ENCODE measurements at regions not wholly inside any gene's neighbourhood (a gene's known extent, or its start where the extent isn't known, plus 50 kb on each side); places are given as distances from the start of the nearest gene placed in this dataset.
"Not testable (repeated sequence)": the region's sequence is repeated elsewhere in the genome, so short reads cannot be mapped to it uniquely, and the experiment has no call there.

DNA sequence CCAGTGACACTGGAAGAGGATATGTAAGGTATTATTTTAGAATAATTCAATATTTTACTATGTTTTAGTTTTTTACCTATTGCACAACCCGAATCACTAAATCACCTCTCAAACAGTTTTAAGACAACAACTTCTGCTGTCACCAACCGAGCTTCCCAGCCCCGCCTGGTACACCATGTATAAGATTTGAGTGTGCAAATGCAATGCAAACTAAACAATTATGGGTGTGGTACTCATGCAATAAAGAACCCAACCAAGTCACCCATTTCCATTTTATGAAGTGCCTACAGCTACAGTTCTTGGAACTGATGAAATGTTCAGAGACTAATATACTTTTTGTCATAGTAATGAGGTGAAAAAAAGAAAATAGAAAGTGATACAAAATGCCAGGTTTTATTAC lies 256.2 kb downstream of the TAFA4 start:
- no peaks in the 10 kb centered on the region for H3K36me3 ChIP-seq (ENCODE audit: control insufficient read depth, insufficient read depth, low read length)
- H3K27ac ChIP-seq (ENCODE audit: low read length) = no peak overlapping the region
- no CpG with 5 or more reads among the region's 3 CpGs for WGBS (ENCODE audit: insufficient coverage, insufficient read length)
- no peaks in the 10 kb centered on the region for H3K4me1 ChIP-seq (ENCODE audit: control insufficient read depth, insufficient read depth, low read length)
- no peaks in the 10 kb centered on the region for H3K9me3 ChIP-seq (ENCODE audit: control insufficient read depth, insufficient read depth, low read length)
- DNase-seq (ENCODE audit: low read depth, low spot score) = no peak
- no peaks in the 10 kb centered on the region for H3K27me3 ChIP-seq (ENCODE audit: control insufficient read depth, insufficient read depth, low read length)
- no peak overlapping the region for H3K4me3 ChIP-seq (ENCODE audit: low read length)

DNA sequence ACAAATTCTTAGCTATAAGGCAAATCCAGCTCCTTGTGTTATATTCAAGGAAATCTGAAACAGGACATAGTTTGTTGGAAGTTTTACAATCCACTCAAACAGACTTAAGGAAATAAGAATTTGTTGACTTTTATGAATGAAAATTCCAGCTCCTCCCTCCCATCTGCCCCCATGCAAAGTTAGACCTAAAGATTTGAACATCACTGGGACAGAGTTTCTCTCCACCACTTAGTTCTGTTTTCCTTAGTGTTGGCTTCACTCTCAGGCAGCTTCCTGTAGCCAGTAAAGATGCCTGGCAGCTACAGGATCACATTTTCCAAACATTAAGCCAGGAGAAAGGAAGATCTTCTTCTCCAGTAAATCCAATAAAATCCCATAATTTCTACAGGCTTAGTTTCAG lies 265.0 kb downstream of the TAFA4 start:
- no peaks in the 10 kb centered on the region for H3K27me3 ChIP-seq (ENCODE audit: control insufficient read depth, insufficient read depth, low read length)
- DNase-seq (ENCODE audit: low read depth, low spot score) = no peak
- H3K9me3 ChIP-seq (ENCODE audit: control insufficient read depth, insufficient read depth, low read length) = no peaks in the 10 kb centered on the region
- no peaks in the 10 kb centered on the region for H3K36me3 ChIP-seq (ENCODE audit: control insufficient read depth, insufficient read depth, low read length)
- H3K27ac ChIP-seq (ENCODE audit: low read length) = no peak overlapping the region
- peaks cover 6% of the 10 kb centered on the region; the same call in 1 of the 2 replicates for H3K4me1 ChIP-seq (ENCODE audit: control insufficient read depth, insufficient read depth, low read length)
- H3K4me3 ChIP-seq (ENCODE audit: low read length) = no peak overlapping the region

DNA sequence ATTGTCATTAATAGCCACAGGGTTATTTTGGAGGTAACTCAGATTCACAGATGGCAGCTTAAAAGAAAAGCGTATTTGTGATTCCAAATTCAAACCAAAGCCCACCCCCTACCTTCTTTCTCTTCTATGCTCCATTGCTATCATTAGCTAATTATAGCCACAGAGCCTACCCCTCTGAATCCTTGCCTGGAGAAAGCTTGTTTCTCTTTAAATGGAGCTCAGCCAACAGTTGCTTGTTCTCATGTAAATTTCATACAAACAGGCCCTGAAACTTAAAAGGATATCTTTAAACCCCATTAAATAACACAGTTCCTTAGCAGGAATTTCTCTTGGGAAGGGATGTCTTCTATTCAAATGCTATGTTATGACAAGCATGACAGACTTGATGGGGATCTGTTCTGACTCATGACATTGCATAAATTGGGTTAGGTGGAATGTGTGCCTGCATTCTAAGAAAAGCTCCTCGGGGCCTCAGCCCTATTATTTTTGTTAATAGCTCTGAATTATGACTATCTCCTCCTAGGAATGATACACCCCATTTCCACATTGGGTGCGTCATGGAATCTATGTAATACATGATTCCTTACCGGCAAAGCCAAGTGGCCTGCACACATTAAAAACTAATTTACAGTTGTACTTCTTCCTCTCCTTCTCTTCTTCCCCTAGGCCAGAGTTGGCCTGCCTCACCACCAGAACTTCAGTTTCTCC lies 265.8 kb downstream of the TAFA4 start:
- WGBS (ENCODE audit: insufficient coverage, insufficient read length) = no CpG with 5 or more reads among the region's 4 CpGs
- H3K9me3 ChIP-seq (ENCODE audit: control insufficient read depth, insufficient read depth, low read length) = no peaks in the 10 kb centered on the region
- no peak overlapping the region for H3K27ac ChIP-seq (ENCODE audit: low read length)
- no peak for DNase-seq (ENCODE audit: low read depth, low spot score)
- no peaks in the 10 kb centered on the region for H3K36me3 ChIP-seq (ENCODE audit: control insufficient read depth, insufficient read depth, low read length)
- peaks cover 6% of the 10 kb centered on the region; the same call in 1 of the 2 replicates for H3K4me1 ChIP-seq (ENCODE audit: control insufficient read depth, insufficient read depth, low read length)
- no peaks in the 10 kb centered on the region for H3K27me3 ChIP-seq (ENCODE audit: control insufficient read depth, insufficient read depth, low read length)
- no peak overlapping the region for H3K4me3 ChIP-seq (ENCODE audit: low read length)

DNA sequence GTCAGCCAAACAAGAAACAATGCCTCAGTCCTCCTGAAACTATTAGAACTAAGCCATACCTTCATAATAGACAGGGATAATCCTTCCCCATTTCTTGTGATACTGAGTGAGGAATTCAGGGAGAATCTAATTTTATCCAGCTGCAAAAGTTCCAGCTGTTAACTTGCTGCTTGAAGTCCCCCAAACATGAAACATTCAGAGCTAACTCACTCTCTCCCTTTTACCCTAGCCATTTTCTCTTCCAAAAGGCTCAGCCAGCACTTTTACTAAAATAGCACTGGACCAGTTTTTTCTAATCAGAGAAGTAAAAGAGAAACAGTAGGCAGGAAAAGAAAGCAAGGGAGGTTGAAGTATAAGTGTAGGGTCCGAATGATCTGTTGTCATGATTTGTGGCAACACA lies 268.1 kb downstream of the TAFA4 start:
- Histone ChIP-seq H3K36me3 (ENCODE audit: control insufficient read depth, insufficient read depth, low read length) (no peaks in the 10 kb centered on the region), H3K9me3 (ENCODE audit: control insufficient read depth, insufficient read depth, low read length) (no peaks in the 10 kb centered on the region), H3K4me3 (ENCODE audit: low read length) (no peak overlapping the region), H3K27ac (ENCODE audit: low read length) (no peak overlapping the region), H3K27me3 (ENCODE audit: control insufficient read depth, insufficient read depth, low read length) (no peaks in the 10 kb centered on the region), H3K4me1 (ENCODE audit: control insufficient read depth, insufficient read depth, low read length) (peaks cover 6% of the 10 kb centered on the region; the same call in 1 of the 2 replicates)
- WGBS (ENCODE audit: insufficient coverage, insufficient read length) = no CpG with 5 or more reads among the region's 1 CpG
- DNase-seq (ENCODE audit: low read depth, low spot score) = no peak

DNA sequence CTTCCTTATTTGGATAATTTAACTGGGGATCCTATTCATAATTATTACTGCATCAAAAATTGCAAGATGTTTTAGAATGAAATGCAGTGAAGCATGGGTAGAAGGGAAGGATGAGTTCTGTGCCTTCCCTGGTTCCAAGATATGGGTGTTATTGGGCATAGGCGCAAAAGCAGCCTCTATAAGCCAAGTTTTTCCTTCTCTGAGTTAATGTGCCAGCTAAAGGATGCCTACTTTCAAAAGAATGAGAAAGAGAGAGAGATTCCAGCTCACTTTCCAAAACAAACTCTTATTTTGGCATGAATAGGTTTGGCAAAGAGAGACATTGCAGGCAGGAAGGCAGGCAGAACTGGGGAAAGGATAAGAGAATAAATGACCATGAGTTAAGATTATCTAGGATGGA lies 270.2 kb downstream of the TAFA4 start:
- H3K27ac ChIP-seq (ENCODE audit: low read length) = no peak overlapping the region
- H3K27me3 ChIP-seq (ENCODE audit: control insufficient read depth, insufficient read depth, low read length) = no peaks in the 10 kb centered on the region
- no peaks in the 10 kb centered on the region for H3K36me3 ChIP-seq (ENCODE audit: control insufficient read depth, insufficient read depth, low read length)
- peaks cover 4% of the 10 kb centered on the region; the same call in 1 of the 2 replicates for H3K4me1 ChIP-seq (ENCODE audit: control insufficient read depth, insufficient read depth, low read length)
- no CpG with 5 or more reads among the region's 1 CpG for WGBS (ENCODE audit: insufficient coverage, insufficient read length)
- DNase-seq (ENCODE audit: low read depth, low spot score) = no peak
- no peaks in the 10 kb centered on the region for H3K9me3 ChIP-seq (ENCODE audit: control insufficient read depth, insufficient read depth, low read length)
- H3K4me3 ChIP-seq (ENCODE audit: low read length) = no peak overlapping the region

DNA sequence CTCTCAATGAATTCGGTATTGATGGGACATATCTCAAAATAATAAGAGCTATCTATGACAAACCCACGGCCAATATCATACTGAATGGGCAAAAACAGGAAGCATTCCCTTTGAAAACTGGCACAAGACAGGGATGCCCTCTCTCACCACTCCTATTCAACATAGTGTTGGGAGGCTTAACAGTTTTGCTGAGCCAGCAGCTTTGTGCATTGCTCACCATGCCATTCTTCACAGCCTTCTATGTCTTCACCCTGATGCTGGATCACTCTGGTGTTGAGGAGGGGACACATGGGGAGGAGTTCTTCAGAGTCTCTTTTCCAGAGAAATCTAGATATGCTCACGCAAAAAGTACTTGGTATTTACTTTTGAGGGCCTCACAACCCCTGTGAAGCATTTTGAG lies 281.7 kb downstream of the TAFA4 start:
- H3K4me3 ChIP-seq (ENCODE audit: low read length); DNase-seq (ENCODE audit: low read depth, low spot score); H3K4me1 ChIP-seq (ENCODE audit: control insufficient read depth, insufficient read depth, low read length); H3K9me3 ChIP-seq (ENCODE audit: control insufficient read depth, insufficient read depth, low read length); H3K27me3 ChIP-seq (ENCODE audit: control insufficient read depth, insufficient read depth, low read length); H3K27ac ChIP-seq (ENCODE audit: low read length); H3K36me3 ChIP-seq (ENCODE audit: control insufficient read depth, insufficient read depth, low read length): not testable (repeated sequence)
- no CpG with 5 or more reads among the region's 3 CpGs for WGBS (ENCODE audit: insufficient coverage, insufficient read length)

DNA sequence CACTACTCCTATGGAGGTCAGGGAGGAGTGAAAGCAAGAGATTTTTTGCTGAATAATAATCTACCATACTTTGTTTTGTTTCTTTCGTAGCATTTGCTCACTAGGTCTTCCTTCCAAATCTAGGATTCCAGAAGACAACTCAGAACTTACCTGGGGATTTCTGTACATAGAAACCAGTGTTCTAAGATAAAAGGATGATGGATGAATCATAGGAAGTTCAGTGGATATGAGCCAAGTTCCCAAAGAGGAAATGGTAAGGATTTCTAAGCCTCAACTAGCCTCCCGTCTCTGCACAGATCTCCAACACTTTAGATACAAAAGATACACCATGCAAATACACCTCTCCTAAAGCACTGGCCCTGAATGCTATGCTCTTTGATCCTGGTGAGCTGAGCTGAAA lies 283.9 kb downstream of the TAFA4 start:
- Histone ChIP-seq H3K4me1 (ENCODE audit: control insufficient read depth, insufficient read depth, low read length) (no peaks in the 10 kb centered on the region), H3K27ac (ENCODE audit: low read length) (no peak overlapping the region), H3K4me3 (ENCODE audit: low read length) (no peak overlapping the region), H3K9me3 (ENCODE audit: control insufficient read depth, insufficient read depth, low read length) (no peaks in the 10 kb centered on the region), H3K27me3 (ENCODE audit: control insufficient read depth, insufficient read depth, low read length) (no peaks in the 10 kb centered on the region), H3K36me3 (ENCODE audit: control insufficient read depth, insufficient read depth, low read length) (no peaks in the 10 kb centered on the region)
- DNase-seq (ENCODE audit: low read depth, low spot score) = no peak
- WGBS (ENCODE audit: insufficient coverage, insufficient read length) = no CpG with 5 or more reads among the region's 2 CpGs

DNA sequence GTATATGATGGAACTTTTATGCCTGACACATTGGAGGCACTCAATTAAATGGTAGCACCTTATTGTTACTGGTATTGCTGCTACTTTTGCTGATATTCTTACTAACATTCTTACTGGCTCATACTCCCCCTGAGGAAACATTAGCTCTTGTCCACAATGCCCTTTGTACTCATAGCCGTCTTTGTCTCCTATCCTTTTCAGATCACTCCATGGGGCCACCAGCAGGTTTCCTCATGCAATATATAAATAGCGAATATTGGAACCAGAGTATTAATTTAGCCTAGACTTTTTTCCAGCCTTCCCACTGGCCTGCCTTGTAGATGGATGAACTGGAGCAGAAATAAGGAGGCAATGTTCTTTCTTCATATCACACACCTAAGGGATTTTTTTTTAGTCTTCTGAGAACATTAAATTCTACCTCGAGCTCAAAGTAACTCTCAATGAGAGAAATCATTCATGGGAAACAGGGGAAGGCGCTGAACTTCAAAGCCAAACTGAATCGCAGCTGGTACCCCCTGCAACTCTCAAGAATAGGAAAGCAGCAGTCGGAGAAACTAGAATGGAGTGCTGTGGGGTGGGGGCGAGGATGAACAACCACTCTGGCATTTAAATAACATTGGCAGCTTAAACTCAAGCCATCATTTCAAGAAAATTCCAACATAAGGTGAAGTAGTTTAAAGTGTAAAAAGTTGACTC lies 300.3 kb downstream of the TAFA4 start:
- Histone ChIP-seq H3K27ac (ENCODE audit: low read length) (no peak overlapping the region), H3K4me3 (ENCODE audit: low read length) (no peak overlapping the region), H3K27me3 (ENCODE audit: control insufficient read depth, insufficient read depth, low read length) (no peaks in the 10 kb centered on the region), H3K36me3 (ENCODE audit: control insufficient read depth, insufficient read depth, low read length) (no peaks in the 10 kb centered on the region; the same call in 1 of the 2 replicates), H3K4me1 (ENCODE audit: control insufficient read depth, insufficient read depth, low read length) (peaks cover 3% of the 10 kb centered on the region; the same call in 1 of the 2 replicates), H3K9me3 (ENCODE audit: control insufficient read depth, insufficient read depth, low read length) (no peaks in the 10 kb centered on the region)
- peak; percentile 45 for DNase-seq (ENCODE audit: low read depth, low spot score)
- WGBS (ENCODE audit: insufficient coverage, insufficient read length) = no CpG with 5 or more reads among the region's 7 CpGs

DNA sequence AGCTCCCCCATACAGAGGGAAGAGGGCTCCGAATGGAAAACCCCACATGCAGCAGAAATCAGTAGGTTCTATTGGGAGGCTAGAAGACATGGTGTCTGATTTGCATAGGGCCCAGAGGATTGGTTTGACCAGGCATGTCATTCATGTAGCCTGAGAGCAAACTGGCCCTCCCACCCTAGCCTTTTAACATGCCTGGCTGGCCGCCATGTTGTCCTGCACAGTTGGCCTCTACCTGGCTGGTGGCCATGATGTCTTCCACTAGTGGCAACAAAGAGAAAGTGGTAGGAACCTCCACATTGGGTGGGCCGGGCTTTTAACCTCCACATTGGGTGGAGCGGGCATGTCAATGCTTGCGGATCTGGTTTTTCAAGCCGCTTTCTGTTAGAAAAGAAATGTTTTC lies 312.1 kb downstream of the TAFA4 start:
- H3K4me3 ChIP-seq (ENCODE audit: low read length) = no peak overlapping the region
- no peak overlapping the region for H3K27ac ChIP-seq (ENCODE audit: low read length)
- DNase-seq (ENCODE audit: low read depth, low spot score) = no peak
- H3K4me1 ChIP-seq (ENCODE audit: control insufficient read depth, insufficient read depth, low read length) = no peaks in the 10 kb centered on the region
- no CpG with 5 or more reads among the region's 6 CpGs for WGBS (ENCODE audit: insufficient coverage, insufficient read length)
- H3K36me3 ChIP-seq (ENCODE audit: control insufficient read depth, insufficient read depth, low read length) = no peaks in the 10 kb centered on the region
- no peaks in the 10 kb centered on the region for H3K9me3 ChIP-seq (ENCODE audit: control insufficient read depth, insufficient read depth, low read length)
- H3K27me3 ChIP-seq (ENCODE audit: control insufficient read depth, insufficient read depth, low read length) = no peaks in the 10 kb centered on the region

DNA sequence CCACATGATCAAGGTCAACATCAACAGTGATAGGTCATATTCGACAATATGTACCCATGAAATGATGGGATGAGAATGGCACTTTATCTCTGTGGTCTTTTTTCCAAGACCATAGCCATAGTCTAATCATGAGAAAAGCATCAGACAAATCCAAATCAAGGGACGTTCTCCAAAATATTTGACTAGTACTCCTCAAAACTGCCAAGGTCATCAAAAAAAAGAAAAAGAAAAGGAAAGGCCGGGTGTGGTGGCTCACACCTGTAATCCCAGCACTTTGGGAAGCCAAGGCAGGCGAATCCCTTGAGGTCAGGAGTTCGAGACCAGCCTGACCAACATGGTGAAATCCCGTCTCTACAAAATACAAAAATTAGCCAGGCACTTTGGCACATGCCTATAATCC lies 318.3 kb downstream of the TAFA4 start:
- Histone ChIP-seq H3K4me1 (ENCODE audit: control insufficient read depth, insufficient read depth, low read length) (no peaks in the 10 kb centered on the region), H3K27me3 (ENCODE audit: control insufficient read depth, insufficient read depth, low read length) (no peaks in the 10 kb centered on the region), H3K27ac (ENCODE audit: low read length) (no peak overlapping the region), H3K4me3 (ENCODE audit: low read length) (no peak overlapping the region), H3K9me3 (ENCODE audit: control insufficient read depth, insufficient read depth, low read length) (no peaks in the 10 kb centered on the region), H3K36me3 (ENCODE audit: control insufficient read depth, insufficient read depth, low read length) (no peaks in the 10 kb centered on the region)
- DNase-seq (ENCODE audit: low read depth, low spot score) = no peak
- WGBS (ENCODE audit: insufficient coverage, insufficient read length) = no CpG with 5 or more reads among the region's 6 CpGs

DNA sequence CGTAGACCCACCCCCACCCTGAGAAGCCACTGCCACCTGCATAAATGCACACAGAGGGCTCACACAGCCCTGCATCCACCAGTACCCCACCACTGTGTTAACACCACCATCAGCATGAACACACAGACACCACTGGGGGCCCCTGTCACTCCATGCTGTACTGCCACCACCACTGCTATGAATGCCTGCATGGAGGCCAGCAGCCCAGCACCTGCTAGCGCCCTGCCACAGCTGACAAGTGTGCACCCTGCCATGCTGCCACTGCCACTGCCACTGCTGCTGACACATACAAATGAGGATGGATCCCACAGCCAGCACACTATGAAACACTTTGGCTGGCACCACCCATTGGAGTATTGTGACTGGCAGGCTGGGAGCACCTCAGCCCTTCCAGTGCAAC lies 361.0 kb downstream of the TAFA4 start:
- Histone ChIP-seq H3K9me3 (ENCODE audit: control insufficient read depth, insufficient read depth, low read length) (no peaks in the 10 kb centered on the region), H3K4me3 (ENCODE audit: low read length) (no peak overlapping the region), H3K36me3 (ENCODE audit: control insufficient read depth, insufficient read depth, low read length) (no peaks in the 10 kb centered on the region), H3K27me3 (ENCODE audit: control insufficient read depth, insufficient read depth, low read length) (no peaks in the 10 kb centered on the region), H3K4me1 (ENCODE audit: control insufficient read depth, insufficient read depth, low read length) (no peaks in the 10 kb centered on the region), H3K27ac (ENCODE audit: low read length) (no peak overlapping the region)
- no CpG with 5 or more reads among the region's 2 CpGs for WGBS (ENCODE audit: insufficient coverage, insufficient read length)
- no peak for DNase-seq (ENCODE audit: low read depth, low spot score)

All from iPS DF 6.9 (cell line).